SU-DHL-6 (cell line): ENCODE measurements at regions not wholly inside any gene's neighbourhood (a gene's known extent, or its start where the extent isn't known, plus 50 kb on each side); places are given as distances from the start of the nearest gene placed in this dataset.

Experiments
- H2AFZ ChIP-seq: fragments of 200-600 bp; sonication (generic); 2 replicates; pipeline ENCODE4 v1.6.1; 2014; ENCODE audit warnings: low read depth, mild to moderate bottlenecking, moderate library complexity, mixed read lengths, antibody characterized with exemption, low read length; ENCODE audit not compliant: severe bottlenecking
- H3F3A ChIP-seq: fragments of 200-600 bp; shearing (Covaris generic); 2 replicates; pipeline ENCODE4 v1.6.0; 2016; ENCODE audit warnings: antibody characterized with exemption, mild to moderate bottlenecking; ENCODE audit not compliant: insufficient read depth
- H3K27ac ChIP-seq: fragments of 200-600 bp; sonication (generic); 2 replicates; pipeline ENCODE4 v1.5.1; 2016; ENCODE audit warnings: low read depth, mild to moderate bottlenecking, low read length, moderate library complexity, mixed read lengths
- H3K27me3 ChIP-seq: fragments of 200-600 bp; sonication (generic), shearing (Covaris generic); 2 replicates; pipeline ENCODE4 v1.6.0; 2014; ENCODE audit warnings: mild to moderate bottlenecking, low read length
- H3K36me3 ChIP-seq: fragments of 200-600 bp; sonication (generic); 2 replicates; pipeline ENCODE4 v1.6.1; 2014; ENCODE audit warnings: mild to moderate bottlenecking, low read length, mixed read lengths
- H3K4me2 ChIP-seq: fragments of 300-600, 200-600 bp; shearing (Covaris generic), sonication (generic); 2 replicates; pipeline ENCODE4 v1.6.0; 2014; ENCODE audit warnings: low read length, low read depth, mild to moderate bottlenecking; ENCODE audit not compliant: poor library complexity, severe bottlenecking
- H3K4me3 ChIP-seq: fragments of 200-600 bp; sonication (generic); 2 replicates; pipeline ENCODE4 v1.5.1; 2014; ENCODE audit warnings: antibody characterized with exemption, low read length, mild to moderate bottlenecking, mixed read lengths; ENCODE audit not compliant: insufficient read depth, poor library complexity, severe bottlenecking
- H3K79me2 ChIP-seq: fragments of 200-600 bp; sonication (generic); 2 replicates; pipeline ENCODE4 v1.6.1; 2014; ENCODE audit warnings: mild to moderate bottlenecking, low read length, moderate library complexity; ENCODE audit not compliant: insufficient read depth
- H3K9ac ChIP-seq: fragments of 200-600 bp; sonication (generic); 2 replicates; pipeline ENCODE4 v1.7.0; 2014; ENCODE audit warnings: mild to moderate bottlenecking, low read length
- H3K9me2 ChIP-seq: fragments of 200-600 bp; sonication (generic); replicated peaks from 2 replicates; pipeline ENCODE4 v1.6.1; 2014; ENCODE audit warnings: low read length; ENCODE audit not compliant: insufficient read depth
- H3K9me3 ChIP-seq: fragments of 200-600 bp; sonication (generic); 2 replicates; pipeline ENCODE4 v1.6.1; 2014; ENCODE audit warnings: low read length, mixed read lengths; ENCODE audit not compliant: insufficient read depth
- H4K20me1 ChIP-seq: fragments of 200-600 bp; sonication (generic); 2 replicates; pipeline ENCODE4 v1.6.1; 2014; ENCODE audit warnings: low read depth, mild to moderate bottlenecking, antibody characterized with exemption, low read length, moderate library complexity, mixed read lengths
- CTCF ChIP-seq: fragments of 200-600 bp; sonication (generic); IDR thresholded peaks from one replicate; pipeline ENCODE4 v1.5.1; 2017; ENCODE audit warnings: antibody characterized with exemption, mild to moderate bottlenecking, low read length, moderate library complexity; ENCODE audit not compliant: insufficient read depth, poor library complexity, severe bottlenecking
- EZH2phosphoT487 ChIP-seq: fragments of 200-600 bp; sonication (generic), shearing (Covaris generic); conservative IDR thresholded peaks from 2 replicates; pipeline ENCODE4 v1.6.1; 2018; ENCODE audit warnings: mild to moderate bottlenecking, antibody characterized with exemption, low read length, moderate library complexity, mixed read lengths

- H3F3A ChIP-seq, result no peaks in the 10 kb centered on the region
- no peaks in the 10 kb centered on the region for H3K79me2 ChIP-seq
- H2AFZ ChIP-seq, result no peak overlapping the region
- no peaks in the 10 kb centered on the region for H4K20me1 ChIP-seq
- H3K36me3 ChIP-seq, result no peaks in the 10 kb centered on the region
- no peaks in the 10 kb centered on the region for H3K9me2 ChIP-seq
- no peaks in the 10 kb centered on the region for H3K9me3 ChIP-seq
- H3K4me2 ChIP-seq, result no peak overlapping the region
- H3K9ac ChIP-seq, result no peak overlapping the region
- no peak for TF ChIP-seq EZH2phosphoT487
- TF ChIP-seq CTCF, result no peak
- no peak overlapping the region for H3K27ac ChIP-seq
- no peak overlapping the region for H3K4me3 ChIP-seq
- no peaks in the 10 kb centered on the region for H3K27me3 ChIP-seq
Observed at GRCh38 chr4:123114084-123114914, 191.9 kb upstream of the NUDT6 start.

- Histone ChIP-seq H3K4me2 (no peak overlapping the region), H3K79me2 (no peaks in the 10 kb centered on the region), H3K9ac (no peak overlapping the region), H3K9me2 (no peaks in the 10 kb centered on the region), H3K27me3 (no peaks in the 10 kb centered on the region), H4K20me1 (no peaks in the 10 kb centered on the region), H3F3A (no peaks in the 10 kb centered on the region), H3K36me3 (no peaks in the 10 kb centered on the region), H3K4me3 (no peak overlapping the region), H2AFZ (no peak overlapping the region), H3K27ac (no peak overlapping the region), H3K9me3 (no peaks in the 10 kb centered on the region)
- TF ChIP-seq CTCF (no peak), EZH2phosphoT487 (no peak)
Observed at GRCh38 chr4:123114915-123115756, 192.7 kb upstream of the NUDT6 start.

- no peak overlapping the region for H2AFZ ChIP-seq
- no peaks in the 10 kb centered on the region for H4K20me1 ChIP-seq
- no peak overlapping the region for H3K9ac ChIP-seq
- H3K9me2 ChIP-seq, result no peaks in the 10 kb centered on the region
- H3K27ac ChIP-seq, result no peak overlapping the region
- H3K4me2 ChIP-seq, result no peak overlapping the region
- no peak overlapping the region for H3K4me3 ChIP-seq
- TF ChIP-seq EZH2phosphoT487 (no peak), CTCF (no peak)
- H3K79me2 ChIP-seq, result no peaks in the 10 kb centered on the region
- no peaks in the 10 kb centered on the region for H3K9me3 ChIP-seq
- H3K36me3 ChIP-seq, result no peaks in the 10 kb centered on the region
- no peaks in the 10 kb centered on the region for H3F3A ChIP-seq
- no peaks in the 10 kb centered on the region for H3K27me3 ChIP-seq
Observed at GRCh38 chr4:123116412-123116811, 194.0 kb upstream of the NUDT6 start.
